ENCODE measurements at regions not wholly inside any gene's neighbourhood (a gene's known extent, or its start where the extent isn't known, plus 50 kb on each side); places are given as distances from the start of the nearest gene placed in this dataset.

DNA sequence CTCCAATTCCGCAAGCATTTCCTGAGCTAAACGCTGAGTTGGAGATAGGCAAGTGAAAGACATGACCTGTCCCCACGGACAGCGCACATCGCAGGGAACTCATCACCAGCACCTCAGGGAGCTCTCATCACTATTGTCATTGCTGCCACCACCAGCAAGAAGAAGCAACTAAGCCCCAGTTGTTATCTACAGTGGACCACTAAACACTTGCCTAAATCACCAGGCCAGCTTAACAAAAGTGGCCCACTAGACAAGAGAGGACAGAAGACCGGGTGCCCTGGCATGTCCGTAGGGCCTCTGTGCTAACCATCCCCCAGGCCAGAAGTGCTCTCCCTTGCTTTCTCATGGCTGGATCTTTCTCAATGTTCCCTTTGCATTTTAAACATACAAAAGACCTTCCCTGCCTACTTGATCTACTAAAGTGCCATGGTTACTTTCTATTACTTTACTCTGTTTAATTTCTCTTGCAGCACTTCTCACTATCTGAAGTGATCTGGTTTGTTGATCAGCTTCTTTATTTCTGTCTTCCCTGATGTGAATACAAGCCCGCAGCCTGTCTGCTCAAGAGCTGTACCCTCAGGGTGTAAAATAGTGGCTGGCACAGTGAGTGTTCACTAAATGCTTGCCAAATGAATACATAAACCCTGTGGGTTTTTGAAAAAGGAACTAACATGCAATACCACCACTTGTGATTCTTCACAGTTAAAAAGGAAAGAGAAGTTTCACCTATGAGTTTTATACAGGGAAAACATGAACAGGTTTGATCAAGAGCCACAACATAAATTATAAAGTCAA lies 60.9 kb upstream of the RFLNA start:
- Mint-ChIP-seq H3K4me1 (no peaks in the 10 kb centered on the region), H3K9me3 (peaks cover 21% of the 10 kb centered on the region), H3K36me3 (ENCODE audit: low read depth) (peaks cover 14% of the 10 kb centered on the region), H3K27me3 (ENCODE audit: low read depth) (peaks cover 3% of the 10 kb centered on the region), H3K4me3 (no peak overlapping the region), H3K27ac (no peak overlapping the region)
- TF ChIP-seq, protein P1, sequence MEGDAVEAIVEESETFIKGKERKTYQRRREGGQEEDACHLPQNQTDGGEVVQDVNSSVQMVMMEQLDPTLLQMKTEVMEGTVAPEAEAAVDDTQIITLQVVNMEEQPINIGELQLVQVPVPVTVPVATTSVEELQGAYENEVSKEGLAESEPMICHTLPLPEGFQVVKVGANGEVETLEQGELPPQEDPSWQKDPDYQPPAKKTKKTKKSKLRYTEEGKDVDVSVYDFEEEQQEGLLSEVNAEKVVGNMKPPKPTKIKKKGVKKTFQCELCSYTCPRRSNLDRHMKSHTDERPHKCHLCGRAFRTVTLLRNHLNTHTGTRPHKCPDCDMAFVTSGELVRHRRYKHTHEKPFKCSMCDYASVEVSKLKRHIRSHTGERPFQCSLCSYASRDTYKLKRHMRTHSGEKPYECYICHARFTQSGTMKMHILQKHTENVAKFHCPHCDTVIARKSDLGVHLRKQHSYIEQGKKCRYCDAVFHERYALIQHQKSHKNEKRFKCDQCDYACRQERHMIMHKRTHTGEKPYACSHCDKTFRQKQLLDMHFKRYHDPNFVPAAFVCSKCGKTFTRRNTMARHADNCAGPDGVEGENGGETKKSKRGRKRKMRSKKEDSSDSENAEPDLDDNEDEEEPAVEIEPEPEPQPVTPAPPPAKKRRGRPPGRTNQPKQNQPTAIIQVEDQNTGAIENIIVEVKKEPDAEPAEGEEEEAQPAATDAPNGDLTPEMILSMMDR (IDR thresholded peaks at IDR 0.05; ENCODE audit: unreplicated experiment in 3 of 3) = no peak

- no peaks in the 10 kb centered on the region for H3K4me1 Mint-ChIP-seq
- H3K27ac Mint-ChIP-seq = no peak overlapping the region
- peaks cover 4% of the 10 kb centered on the region for H3K9me3 Mint-ChIP-seq
- peaks cover 4% of the 10 kb centered on the region for H3K36me3 Mint-ChIP-seq (ENCODE audit: low read depth)
- TF ChIP-seq, protein P1 (IDR thresholded peaks at IDR 0.05; ENCODE audit: unreplicated experiment in 3 of 3) = no peak
- no peak overlapping the region for H3K4me3 Mint-ChIP-seq
- H3K27me3 Mint-ChIP-seq (ENCODE audit: low read depth) = peaks cover 3% of the 10 kb centered on the region
Measured at GRCh38 chr12:124236625-124237031, 58.3 kb upstream of the RFLNA start.

DNA sequence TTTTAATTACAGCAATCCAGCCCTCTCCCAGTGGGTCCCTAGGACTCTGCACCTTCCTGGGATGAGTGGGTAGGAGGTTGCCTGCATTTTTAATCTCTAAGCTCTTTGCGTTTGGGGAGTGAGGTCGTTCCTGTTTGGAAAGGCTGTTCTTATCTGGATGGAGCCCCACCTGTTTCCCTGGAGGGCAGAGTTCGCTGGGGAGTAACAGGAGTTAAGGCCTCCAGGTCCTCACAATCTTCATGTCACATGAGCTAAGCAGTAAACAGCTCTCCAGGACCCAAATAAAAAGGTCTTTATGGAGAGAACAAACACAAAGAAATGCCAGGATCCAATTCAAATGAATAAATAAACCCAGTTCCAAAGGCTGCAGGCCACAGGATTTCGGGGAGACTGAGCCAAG lies 56.0 kb upstream of the RFLNA start:
- Mint-ChIP-seq H3K27ac (no peak overlapping the region), H3K4me1 (no peaks in the 10 kb centered on the region), H3K36me3 (ENCODE audit: low read depth) (peaks cover 4% of the 10 kb centered on the region), H3K9me3 (peaks cover 9% of the 10 kb centered on the region), H3K27me3 (ENCODE audit: low read depth) (peaks cover 13% of the 10 kb centered on the region), H3K4me3 (no peak overlapping the region)
- TF ChIP-seq, protein P1 (IDR thresholded peaks at IDR 0.05; ENCODE audit: unreplicated experiment in 3 of 3) = no peak

DNA sequence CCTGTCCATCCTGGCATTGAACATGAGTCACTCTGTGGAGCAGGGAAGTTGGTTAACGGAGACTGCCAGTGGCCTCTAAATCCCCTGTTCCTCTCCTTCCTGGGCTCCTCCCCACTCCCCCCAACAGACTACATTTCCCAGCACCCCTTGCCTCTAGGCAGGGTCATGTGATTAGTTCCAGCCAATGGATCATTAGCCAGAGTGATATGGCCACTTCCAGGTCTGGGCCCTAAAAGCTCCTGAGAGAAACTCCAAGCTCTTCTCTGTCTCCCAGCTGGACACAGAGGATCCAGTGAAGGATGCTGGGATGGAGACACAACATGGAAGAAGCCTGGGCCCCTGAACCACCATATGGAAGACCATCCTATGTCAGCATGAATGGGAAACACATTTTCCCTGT lies 54.4 kb upstream of the RFLNA start:
- TF ChIP-seq, protein P1 (IDR thresholded peaks at IDR 0.05; ENCODE audit: unreplicated experiment in 3 of 3) = no peak
- no peak overlapping the region for H3K27ac Mint-ChIP-seq
- H3K4me1 Mint-ChIP-seq = no peaks in the 10 kb centered on the region
- no peaks in the 10 kb centered on the region for H3K36me3 Mint-ChIP-seq (ENCODE audit: low read depth)
- H3K27me3 Mint-ChIP-seq (ENCODE audit: low read depth) = peaks cover 18% of the 10 kb centered on the region
- no peak overlapping the region for H3K4me3 Mint-ChIP-seq
- H3K9me3 Mint-ChIP-seq = peaks cover 9% of the 10 kb centered on the region

GRCh38 chr12:124241776-124242528 lies 52.9 kb upstream of the RFLNA start:
- H3K4me3 Mint-ChIP-seq = no peak overlapping the region

More at GRCh38 chr12:124241776-124242528, 52.9 kb upstream of the RFLNA start:
- H3K27ac Mint-ChIP-seq = no peak overlapping the region
- peaks cover 22% of the 10 kb centered on the region for H3K27me3 Mint-ChIP-seq (ENCODE audit: low read depth)
- peaks cover 3% of the 10 kb centered on the region for H3K36me3 Mint-ChIP-seq (ENCODE audit: low read depth)
- H3K9me3 Mint-ChIP-seq = peaks cover 21% of the 10 kb centered on the region
- TF ChIP-seq, protein P1 (IDR thresholded peaks at IDR 0.05; ENCODE audit: unreplicated experiment in 3 of 3) = no peak
- no peaks in the 10 kb centered on the region for H3K4me1 Mint-ChIP-seq
